ENCODE measurements at regions not wholly inside any gene's neighbourhood (a gene's known extent, or its start where the extent isn't known, plus 50 kb on each side); places are given as distances from the start of the nearest gene placed in this dataset.

DNA sequence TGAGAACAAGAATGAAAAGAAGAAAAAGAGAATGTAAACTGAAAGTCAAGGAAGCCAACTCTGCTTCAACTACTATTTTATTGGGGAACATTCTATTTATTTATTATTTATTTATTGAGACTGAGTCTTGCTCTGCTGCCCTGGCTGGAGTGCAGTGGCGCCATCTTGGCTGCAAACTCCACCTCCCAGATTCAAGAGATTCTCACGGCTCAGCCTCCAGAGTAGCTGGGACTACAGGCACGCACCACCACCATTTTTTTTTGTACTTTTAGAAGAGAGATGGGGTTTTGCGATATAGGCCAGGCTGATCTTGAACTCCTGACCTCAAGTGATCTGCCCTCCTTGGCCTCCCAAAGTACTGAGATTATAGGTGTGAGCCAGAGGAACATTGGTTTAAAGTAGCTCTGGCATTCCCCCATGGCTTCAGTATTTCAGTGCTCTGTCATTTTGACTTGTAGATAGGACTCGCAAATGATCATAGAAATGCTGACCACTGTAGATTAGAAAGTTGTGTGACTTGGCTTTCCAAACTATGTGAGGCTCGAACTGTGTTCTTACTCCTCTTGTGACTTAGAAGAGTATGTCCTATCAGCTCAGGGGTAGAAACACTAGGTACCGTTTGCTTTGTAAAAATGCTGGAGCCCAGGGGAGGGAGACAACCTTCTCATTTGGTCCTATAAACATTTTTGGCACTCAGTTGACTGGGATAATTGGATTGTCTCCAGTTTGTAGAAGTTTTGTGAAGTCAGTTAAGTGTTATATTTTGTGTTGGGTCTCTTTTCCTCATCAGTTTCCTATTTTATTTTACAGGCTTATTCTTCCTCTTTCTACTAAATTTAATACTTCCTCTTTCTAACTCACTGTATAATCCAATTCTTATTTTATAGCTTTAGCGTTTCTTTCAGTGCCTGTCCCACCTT, 544.9 kb upstream of the CITED2 start:
- intact Hi-C loops (cut with micrococcal nuclease): no loop called here

GRCh38 chr6:139917951-139918630, 543.6 kb upstream of the CITED2 start:
- intact Hi-C loops (cut with micrococcal nuclease): no loop called here

GRCh38 chr6:139914910-139915309, 540.5 kb upstream of the CITED2 start:
- intact Hi-C loops (cut with micrococcal nuclease): no loop called here

GRCh38 chr6:139912735-139913400, 538.4 kb upstream of the CITED2 start:
- intact Hi-C loops (cut with micrococcal nuclease): no loop called here

- intact Hi-C loops (cut with micrococcal nuclease): no loop called here
Measured at GRCh38 chr6:139909992-139910391, 535.5 kb upstream of the CITED2 start.

DNA sequence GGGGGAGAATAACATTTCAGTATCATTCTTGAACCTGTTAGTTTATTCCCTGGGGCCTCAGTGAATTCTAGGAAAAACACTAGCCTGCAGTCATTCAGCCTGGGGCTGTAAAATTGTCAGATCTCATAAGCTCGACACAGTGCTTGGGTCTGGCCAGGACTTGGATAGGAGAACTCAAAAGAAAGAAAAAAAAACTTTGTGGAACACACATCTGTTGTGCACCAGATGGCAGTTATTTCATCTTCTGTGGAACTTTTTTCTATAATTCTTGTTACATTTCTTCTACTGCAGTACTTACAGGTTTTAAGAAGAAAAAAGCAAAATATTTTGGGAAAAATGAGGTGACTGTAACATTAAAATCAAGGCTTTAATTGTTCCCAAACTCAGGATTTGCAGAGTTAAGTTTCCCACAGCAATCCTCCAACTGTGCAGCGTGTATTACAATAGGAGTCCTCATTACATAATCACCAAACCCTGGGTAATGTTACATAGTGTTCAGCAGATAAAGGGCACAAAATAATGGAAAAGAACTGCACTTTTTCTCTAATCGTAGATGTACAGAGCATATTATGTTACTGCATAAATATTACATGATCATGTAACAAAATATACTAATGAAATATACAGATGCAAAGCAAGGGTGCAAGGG, 531.1 kb upstream of the CITED2 start:
- intact Hi-C loops (cut with micrococcal nuclease): no loop called here

- intact Hi-C loops (cut with micrococcal nuclease): no loop called here
Measured at GRCh38 chr6:139904568-139904967, 530.1 kb upstream of the CITED2 start.

DNA sequence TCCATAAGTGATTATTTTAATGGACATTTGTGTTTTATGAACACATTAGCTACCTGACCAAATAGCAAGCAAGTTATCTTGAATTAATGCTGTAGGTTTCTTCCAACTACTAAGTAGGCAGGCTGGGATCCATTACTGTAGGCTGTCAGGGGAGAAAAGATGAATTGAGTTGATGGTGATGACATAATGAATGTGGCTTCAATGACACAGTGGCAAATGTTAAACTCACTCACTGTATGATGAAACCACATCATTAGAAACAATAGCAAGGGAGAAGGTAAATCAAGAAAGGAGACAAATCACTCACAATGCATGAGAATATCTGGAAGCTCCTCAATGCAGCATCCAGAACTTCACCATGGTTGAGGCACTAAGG, 529.7 kb upstream of the CITED2 start:
- intact Hi-C loops (cut with micrococcal nuclease): no loop called here

DNA sequence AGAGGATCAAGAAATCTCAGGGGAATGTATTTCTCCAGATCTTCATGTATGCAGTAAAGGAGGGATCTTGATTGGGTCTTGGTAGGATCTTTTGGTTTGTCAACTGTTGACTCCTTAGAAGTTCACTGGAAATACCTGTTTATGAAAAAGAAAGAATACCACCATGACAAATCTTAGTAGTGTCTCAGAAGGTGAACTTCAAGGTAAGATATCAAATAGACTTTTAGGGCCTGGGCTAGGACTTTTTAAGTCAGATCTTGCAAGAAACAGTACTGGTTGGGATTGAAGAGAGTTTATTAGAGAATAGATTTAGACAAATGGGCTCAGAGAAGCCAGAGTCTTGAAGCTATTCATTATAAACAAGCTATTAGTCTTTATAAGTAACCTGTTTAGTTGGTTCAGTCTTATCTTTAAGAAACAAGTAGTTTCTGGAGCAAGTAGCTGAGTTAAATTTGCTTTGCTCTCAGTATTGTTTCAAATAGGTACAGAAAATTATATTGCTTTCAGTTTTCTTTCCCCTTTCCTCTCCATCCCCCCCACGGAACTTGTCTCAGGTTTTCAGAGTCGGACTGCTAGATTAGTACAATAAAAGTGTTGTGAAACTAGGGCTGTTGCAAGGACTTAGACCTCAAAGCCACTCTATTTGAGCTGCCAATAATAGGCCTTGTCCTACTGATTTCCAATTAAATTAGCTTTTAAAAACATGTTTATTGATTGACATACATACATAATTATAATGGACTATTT, 529.1 kb upstream of the CITED2 start:
- intact Hi-C loops (cut with micrococcal nuclease): no loop called here

GRCh38 chr6:139895205-139895793, 520.9 kb upstream of the CITED2 start:
- intact Hi-C loops (cut with micrococcal nuclease): no loop called here

- intact Hi-C loops (cut with micrococcal nuclease): no loop called here
Measured at GRCh38 chr6:139894271-139894670, 519.8 kb upstream of the CITED2 start.

GRCh38 chr6:139891471-139891870, 517.0 kb upstream of the CITED2 start:
- intact Hi-C loops (cut with micrococcal nuclease): no loop called here

GRCh38 chr6:139888681-139889122, 514.3 kb upstream of the CITED2 start:
- intact Hi-C loops (cut with micrococcal nuclease): no loop called here

DNA sequence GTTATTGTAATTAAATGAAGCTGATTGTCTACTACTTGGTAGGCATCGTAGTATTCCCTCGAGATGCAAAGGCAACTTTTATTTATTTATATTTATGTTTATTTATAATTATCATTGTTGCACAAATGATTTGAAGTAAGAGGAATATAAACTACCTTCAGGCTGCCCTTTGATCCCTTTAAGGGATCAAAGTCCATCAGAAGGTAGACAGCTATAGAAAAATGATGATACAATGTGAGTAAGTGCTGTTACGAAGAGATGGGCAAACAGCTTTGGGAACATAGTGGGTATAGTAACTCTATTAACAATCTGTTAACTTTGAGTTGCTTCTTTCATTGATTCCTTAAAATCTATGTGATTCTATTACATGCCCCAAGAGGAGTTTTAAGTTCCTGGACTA, 512.8 kb upstream of the CITED2 start:
- intact Hi-C loops (cut with micrococcal nuclease): no loop called here

DNA sequence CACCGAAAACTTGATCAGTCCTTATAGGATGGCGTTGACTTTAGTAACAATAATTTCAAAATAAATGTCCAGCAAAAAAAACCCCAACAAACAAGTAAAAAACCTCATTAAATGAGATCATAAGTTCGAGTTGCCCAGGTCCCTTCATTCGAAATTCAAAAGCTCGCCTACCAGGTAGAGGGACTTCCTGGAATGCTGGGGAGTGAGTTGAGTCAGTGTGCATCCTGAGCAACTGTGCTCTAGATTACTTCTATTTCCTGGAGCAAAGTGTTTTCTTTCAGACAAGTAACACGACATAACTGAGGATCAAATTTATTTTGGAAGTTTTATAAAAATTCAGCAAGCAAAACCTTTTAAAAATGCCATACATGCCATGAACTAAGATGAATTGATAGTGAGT, 511.9 kb upstream of the CITED2 start:
- intact Hi-C loops (cut with micrococcal nuclease): no loop called here

DNA sequence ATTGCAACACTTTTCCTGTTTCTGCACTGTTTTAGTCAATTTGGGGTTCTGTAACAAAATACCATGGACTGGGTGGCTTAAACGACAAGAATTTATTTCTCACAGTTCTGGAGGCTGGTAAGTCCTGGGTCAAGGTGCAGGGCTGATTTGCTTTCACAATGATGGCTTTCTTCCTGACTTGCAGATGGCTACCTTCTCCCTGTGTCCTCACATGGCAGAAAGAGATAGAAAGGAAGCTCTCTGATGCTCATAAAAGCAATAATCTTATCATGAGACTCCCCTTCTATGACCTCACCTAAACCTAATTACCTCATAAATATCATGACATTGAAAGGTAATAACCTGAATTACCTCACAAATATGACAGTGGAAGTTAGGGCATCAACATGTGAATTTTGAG, 511.5 kb upstream of the CITED2 start:
- intact Hi-C loops (cut with micrococcal nuclease): no loop called here

DNA sequence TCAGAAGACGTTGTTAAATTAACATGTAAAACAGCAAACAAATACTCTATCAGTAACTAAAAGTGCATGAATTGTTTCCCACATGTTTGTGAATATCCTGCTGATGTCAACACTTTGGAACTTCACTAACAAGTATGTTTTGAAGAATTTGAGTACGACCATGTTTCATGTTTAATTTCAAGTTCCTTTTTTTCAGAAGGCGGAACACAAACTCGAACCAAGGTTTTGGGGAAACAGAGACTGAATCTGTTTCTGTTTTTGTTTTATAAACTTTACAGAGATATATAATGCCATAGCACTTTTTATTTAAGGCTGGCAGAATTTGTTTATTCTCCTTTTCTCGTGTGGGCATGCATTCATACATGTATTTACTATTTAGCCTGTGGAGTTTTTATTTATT, 509.3 kb upstream of the CITED2 start:
- intact Hi-C loops (cut with micrococcal nuclease): loop anchor here (5.0 kb wide), 2 partner anchors 511 to 1679 kb away; partner anchors contain the start of gene CITED2

- intact Hi-C loops (cut with micrococcal nuclease): loop anchor here (5.0 kb wide), 2 partner anchors 511 to 1679 kb away; partner anchors contain the start of gene CITED2
Measured at GRCh38 chr6:139882977-139883728, 508.7 kb upstream of the CITED2 start.

- intact Hi-C loops (cut with micrococcal nuclease): loop anchor here (5.0 kb wide), 2 partner anchors 510 to 1680 kb away; partner anchors contain the start of gene CITED2
Measured at GRCh38 chr6:139882234-139882633, 507.8 kb upstream of the CITED2 start.

Measured in T-helper 2 cell treated with Interferon-gamma antibody and Interleukin-4, amounts not matched to agents 100 ng/mL and 5 ng/mL, for 36 hours (primary cell).